Activated naive CD4-positive, alpha-beta T cell treated with anti-CD3 and anti-CD28 coated beads, Interleukin-2, amount 50 U/mL, for 24 hours (primary cell): ENCODE measurements at regions not wholly inside any gene's neighbourhood (a gene's known extent, or its start where the extent isn't known, plus 50 kb on each side); places are given as distances from the start of the nearest gene placed in this dataset.

ENCODE experiments used
- H3K27ac Mint-ChIP-seq: one replicate; pipeline ENCODE4 v1.8.0; 2021; ENCODE audit warnings: mild to moderate bottlenecking, mixed read lengths
- H3K27me3 Mint-ChIP-seq: one replicate; pipeline ENCODE4 v1.8.0; 2021; ENCODE audit warnings: mixed read lengths
- H3K36me3 Mint-ChIP-seq: one replicate; pipeline ENCODE4 v1.8.0; 2021; ENCODE audit warnings: mixed read lengths
- H3K4me1 Mint-ChIP-seq: one replicate; pipeline ENCODE4 v1.8.0; 2021; ENCODE audit warnings: mixed read lengths
- H3K4me3 Mint-ChIP-seq: one replicate; pipeline ENCODE4 v1.8.0; 2021; ENCODE audit warnings: mild to moderate bottlenecking, mixed read lengths
- H3K9me3 Mint-ChIP-seq: one replicate; pipeline ENCODE4 v1.8.0; 2021; ENCODE audit warnings: mixed read lengths

- Mint-ChIP-seq H3K27me3 (no peaks in the 10 kb centered on the region), H3K4me1 (no peaks in the 10 kb centered on the region), H3K27ac (no peak overlapping the region), H3K4me3 (no peak overlapping the region), H3K9me3 (peaks cover 4% of the 10 kb centered on the region), H3K36me3 (no peaks in the 10 kb centered on the region)
Observed at GRCh38 chr4:162565730-162566129, 401.9 kb upstream of the FSTL5 start.

GRCh38 chr4:162560073-162560472 is 396.3 kb upstream of the FSTL5 start:
- H3K9me3 Mint-ChIP-seq: no peaks in the 10 kb centered on the region
- H3K27me3 Mint-ChIP-seq: no peaks in the 10 kb centered on the region
- no peaks in the 10 kb centered on the region for H3K4me1 Mint-ChIP-seq
- no peak overlapping the region for H3K27ac Mint-ChIP-seq
- H3K36me3 Mint-ChIP-seq: no peaks in the 10 kb centered on the region
- H3K4me3 Mint-ChIP-seq: no peak overlapping the region

GRCh38 chr4:162557516-162558106 is 393.8 kb upstream of the FSTL5 start:
- H3K4me1 Mint-ChIP-seq: no peaks in the 10 kb centered on the region
- H3K27ac Mint-ChIP-seq: no peak overlapping the region
- no peak overlapping the region for H3K4me3 Mint-ChIP-seq
- no peaks in the 10 kb centered on the region for H3K9me3 Mint-ChIP-seq
- H3K27me3 Mint-ChIP-seq: no peaks in the 10 kb centered on the region
- H3K36me3 Mint-ChIP-seq: no peaks in the 10 kb centered on the region

DNA sequence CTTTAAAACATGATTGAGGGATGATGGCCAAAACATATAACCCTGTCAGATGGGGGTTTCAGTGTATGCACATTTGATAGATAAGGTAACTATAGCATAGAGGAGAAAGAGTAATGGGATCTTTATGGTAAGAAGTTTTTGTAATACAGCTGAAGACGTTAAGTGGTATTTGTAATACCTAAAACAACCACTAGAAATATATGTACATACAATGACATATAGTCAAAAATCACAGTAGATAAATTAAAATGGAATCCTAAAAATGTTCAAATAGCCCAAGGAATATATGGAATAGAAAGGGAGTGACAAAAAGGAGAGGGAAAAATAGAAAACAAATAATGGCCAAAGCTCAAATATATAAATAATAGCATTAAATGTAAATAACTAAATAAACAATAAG is 371.3 kb upstream of the FSTL5 start:
- Mint-ChIP-seq H3K4me3 (no peak overlapping the region), H3K27ac (no peak overlapping the region), H3K9me3 (no peaks in the 10 kb centered on the region), H3K36me3 (no peaks in the 10 kb centered on the region), H3K27me3 (no peaks in the 10 kb centered on the region), H3K4me1 (no peaks in the 10 kb centered on the region)

- Mint-ChIP-seq H3K4me1 (no peaks in the 10 kb centered on the region), H3K27me3 (peaks cover 1% of the 10 kb centered on the region), H3K36me3 (no peaks in the 10 kb centered on the region), H3K27ac (no peak overlapping the region), H3K9me3 (no peaks in the 10 kb centered on the region), H3K4me3 (no peak overlapping the region)
Observed at GRCh38 chr4:162523171-162523570, 359.4 kb upstream of the FSTL5 start.

- H3K9me3 Mint-ChIP-seq: no peaks in the 10 kb centered on the region
- H3K36me3 Mint-ChIP-seq: no peaks in the 10 kb centered on the region
Observed at GRCh38 chr4:162522724-162523123, 358.9 kb upstream of the FSTL5 start.

GRCh38 chr4:162510937-162511336 is 347.1 kb upstream of the FSTL5 start:
- Mint-ChIP-seq H3K9me3 (no peaks in the 10 kb centered on the region), H3K4me1 (no peaks in the 10 kb centered on the region), H3K4me3 (no peak overlapping the region), H3K27me3 (no peaks in the 10 kb centered on the region), H3K27ac (no peak overlapping the region), H3K36me3 (no peaks in the 10 kb centered on the region)

More at GRCh38 chr4:162522724-162523123, 358.9 kb upstream of the FSTL5 start:
- Mint-ChIP-seq H3K27me3 (peaks cover 1% of the 10 kb centered on the region), H3K4me1 (no peaks in the 10 kb centered on the region), H3K27ac (no peak overlapping the region), H3K4me3 (no peak overlapping the region)

- H3K27ac Mint-ChIP-seq: no peak overlapping the region
- H3K27me3 Mint-ChIP-seq: no peaks in the 10 kb centered on the region
- no peaks in the 10 kb centered on the region for H3K36me3 Mint-ChIP-seq
- no peaks in the 10 kb centered on the region for H3K4me1 Mint-ChIP-seq
- no peak overlapping the region for H3K4me3 Mint-ChIP-seq
- no peaks in the 10 kb centered on the region for H3K9me3 Mint-ChIP-seq
Observed at GRCh38 chr4:162510115-162510514, 346.3 kb upstream of the FSTL5 start.

GRCh38 chr4:162509333-162509732 is 345.5 kb upstream of the FSTL5 start:
- H3K4me3 Mint-ChIP-seq: no peak overlapping the region
- H3K36me3 Mint-ChIP-seq: no peaks in the 10 kb centered on the region

GRCh38 chr4:162506253-162506652 is 342.5 kb upstream of the FSTL5 start:
- Mint-ChIP-seq H3K27me3 (peaks cover 5% of the 10 kb centered on the region), H3K4me3 (no peak overlapping the region), H3K36me3 (no peaks in the 10 kb centered on the region), H3K4me1 (no peaks in the 10 kb centered on the region), H3K9me3 (no peaks in the 10 kb centered on the region), H3K27ac (no peak overlapping the region)

More at GRCh38 chr4:162509333-162509732, 345.5 kb upstream of the FSTL5 start:
- H3K27me3 Mint-ChIP-seq: no peaks in the 10 kb centered on the region
- H3K9me3 Mint-ChIP-seq: no peaks in the 10 kb centered on the region
- H3K4me1 Mint-ChIP-seq: no peaks in the 10 kb centered on the region
- H3K27ac Mint-ChIP-seq: no peak overlapping the region

DNA sequence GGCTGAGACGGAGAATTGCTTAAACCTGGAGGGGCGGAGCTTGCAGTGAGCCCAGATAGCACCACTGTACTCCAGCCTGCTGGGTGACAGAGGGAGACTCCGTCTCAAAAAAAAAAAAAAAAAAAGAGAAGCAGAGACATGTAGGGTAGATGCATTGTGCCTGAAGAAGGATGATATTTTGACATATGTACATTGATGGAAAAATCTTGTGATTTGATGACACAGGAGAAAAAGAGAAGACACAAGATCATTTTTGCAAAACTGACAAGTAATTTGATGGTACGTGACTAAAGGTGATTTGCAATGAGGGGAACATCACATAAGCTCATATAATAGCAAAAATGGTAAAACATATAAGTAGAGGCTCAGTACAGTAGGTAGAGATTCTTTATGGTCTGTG is 340.1 kb upstream of the FSTL5 start:
- Mint-ChIP-seq H3K4me1 (no peaks in the 10 kb centered on the region), H3K27ac (no peak overlapping the region), H3K36me3 (no peaks in the 10 kb centered on the region), H3K4me3 (no peak overlapping the region), H3K27me3 (peaks cover 5% of the 10 kb centered on the region), H3K9me3 (no peaks in the 10 kb centered on the region)

DNA sequence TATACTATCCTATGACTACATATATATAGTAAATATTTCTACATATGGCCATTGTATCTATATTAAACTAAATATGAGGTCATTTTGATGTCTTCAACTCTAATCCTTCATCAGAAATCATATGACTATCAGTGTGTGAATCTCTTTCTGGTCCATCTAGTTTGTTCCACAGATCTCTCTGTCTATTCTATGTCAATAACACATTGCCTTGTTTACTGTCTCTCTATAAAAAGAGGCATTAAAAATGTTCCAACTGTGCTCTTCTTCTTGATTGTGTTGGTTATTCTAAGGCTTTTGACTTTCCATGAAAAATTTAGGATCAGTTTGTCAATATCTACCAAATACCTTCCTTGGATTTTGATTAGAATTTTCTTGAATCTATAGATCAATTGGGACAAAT is 338.3 kb upstream of the FSTL5 start:
- H3K27ac Mint-ChIP-seq: no peak overlapping the region
- H3K4me3 Mint-ChIP-seq: no peak overlapping the region
- H3K36me3 Mint-ChIP-seq: no peaks in the 10 kb centered on the region
- no peaks in the 10 kb centered on the region for H3K9me3 Mint-ChIP-seq
- peaks cover 5% of the 10 kb centered on the region for H3K27me3 Mint-ChIP-seq
- H3K4me1 Mint-ChIP-seq: no peaks in the 10 kb centered on the region

DNA sequence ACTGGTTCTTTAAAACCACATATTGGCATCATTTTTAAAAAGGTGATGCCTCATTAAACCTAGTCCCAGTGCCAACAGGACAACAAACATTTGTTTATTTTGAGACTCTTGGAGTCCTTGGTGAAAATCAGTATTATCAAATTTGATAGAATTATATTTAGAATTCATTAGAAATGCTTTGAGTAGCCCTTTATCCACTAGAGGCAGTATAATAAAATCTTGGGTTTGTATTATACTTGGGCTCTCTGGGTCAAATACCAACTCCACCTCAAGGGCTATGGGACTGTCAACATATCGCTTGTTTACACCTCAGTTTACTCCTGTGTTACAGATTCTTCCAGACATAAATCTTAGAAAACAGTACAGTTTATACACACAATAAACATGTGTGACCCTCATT is 335.7 kb upstream of the FSTL5 start:
- H3K36me3 Mint-ChIP-seq: no peaks in the 10 kb centered on the region
- no peak overlapping the region for H3K27ac Mint-ChIP-seq
- no peaks in the 10 kb centered on the region for H3K4me1 Mint-ChIP-seq
- H3K4me3 Mint-ChIP-seq: no peak overlapping the region
- peaks cover 5% of the 10 kb centered on the region for H3K27me3 Mint-ChIP-seq
- H3K9me3 Mint-ChIP-seq: no peaks in the 10 kb centered on the region

DNA sequence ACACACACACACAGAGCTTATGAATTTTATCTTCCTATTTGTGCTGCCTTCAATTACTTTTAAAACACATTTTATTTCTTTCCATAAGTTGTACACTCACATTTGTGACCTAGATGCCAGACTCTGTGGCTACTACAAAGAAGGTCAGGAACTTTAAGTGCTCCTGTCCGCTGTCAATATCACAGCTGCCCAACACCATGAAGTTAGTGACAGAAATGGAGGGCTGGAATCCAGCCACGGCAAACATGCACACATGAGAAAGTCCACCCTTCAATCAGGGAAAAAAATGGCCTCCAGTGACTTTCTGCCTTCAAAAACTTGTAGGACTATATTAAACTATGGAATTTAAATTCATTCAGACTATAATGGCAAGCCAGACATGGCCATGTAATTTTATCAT is 334.4 kb upstream of the FSTL5 start:
- Mint-ChIP-seq H3K4me1 (no peaks in the 10 kb centered on the region), H3K4me3 (no peak overlapping the region), H3K27me3 (peaks cover 2% of the 10 kb centered on the region), H3K27ac (no peak overlapping the region), H3K36me3 (no peaks in the 10 kb centered on the region), H3K9me3 (no peaks in the 10 kb centered on the region)

- no peak overlapping the region for H3K4me3 Mint-ChIP-seq
- H3K36me3 Mint-ChIP-seq: no peaks in the 10 kb centered on the region
- H3K27me3 Mint-ChIP-seq: peaks cover 2% of the 10 kb centered on the region
- H3K9me3 Mint-ChIP-seq: no peaks in the 10 kb centered on the region
- H3K27ac Mint-ChIP-seq: no peak overlapping the region
- H3K4me1 Mint-ChIP-seq: no peaks in the 10 kb centered on the region
Observed at GRCh38 chr4:162497564-162498167, 333.9 kb upstream of the FSTL5 start.

DNA sequence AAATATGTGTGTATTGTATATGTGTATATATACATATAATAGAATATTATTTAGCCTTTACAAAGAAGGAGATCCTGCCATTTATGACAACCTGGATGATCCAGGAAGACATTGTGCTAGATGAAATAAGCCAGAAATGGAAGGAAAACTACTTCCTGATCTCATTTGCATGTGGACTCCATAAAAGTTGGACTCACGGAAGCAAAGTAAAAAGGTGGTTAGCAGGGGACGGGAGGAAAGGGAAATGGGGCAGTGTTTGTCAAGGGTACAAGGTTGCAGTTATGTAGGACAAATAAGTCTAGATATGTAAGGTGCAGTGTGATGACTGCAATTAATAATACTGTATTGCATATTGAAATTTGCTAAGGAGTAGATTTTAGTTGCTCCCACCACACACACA is 331.1 kb upstream of the FSTL5 start:
- Mint-ChIP-seq H3K4me3 (no peak overlapping the region), H3K9me3 (no peaks in the 10 kb centered on the region), H3K4me1 (no peaks in the 10 kb centered on the region), H3K27me3 (no peaks in the 10 kb centered on the region), H3K27ac (no peak overlapping the region), H3K36me3 (no peaks in the 10 kb centered on the region)

DNA sequence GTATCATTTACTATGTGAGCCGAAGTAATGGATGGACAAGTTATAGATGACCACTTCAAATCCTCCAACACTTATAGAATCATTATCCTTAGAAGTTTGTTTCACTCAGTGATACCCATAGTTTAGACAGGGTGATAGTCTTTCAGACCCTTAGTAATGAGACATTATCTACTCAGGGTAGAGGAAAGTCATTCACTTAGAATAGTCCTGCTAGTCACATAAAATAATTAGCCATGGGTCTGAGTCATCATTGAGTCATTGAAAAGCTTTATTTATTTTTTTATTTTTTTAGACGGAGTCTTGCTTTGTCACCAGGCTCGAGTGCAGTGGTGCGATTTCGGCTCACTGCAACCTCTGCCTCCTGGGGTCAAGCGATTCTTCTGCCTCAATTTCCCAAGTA is 321.7 kb upstream of the FSTL5 start:
- Mint-ChIP-seq H3K27ac (no peak overlapping the region), H3K36me3 (no peaks in the 10 kb centered on the region), H3K4me3 (no peak overlapping the region), H3K9me3 (no peaks in the 10 kb centered on the region), H3K4me1 (no peaks in the 10 kb centered on the region), H3K27me3 (no peaks in the 10 kb centered on the region)
